Endothelial cell of umbilical vein (primary cell): ENCODE measurements at regions not wholly inside any gene's neighbourhood (a gene's known extent, or its start where the extent isn't known, plus 50 kb on each side); places are given as distances from the start of the nearest gene placed in this dataset.

Experiments
- BruUV-seq: library from RNA; stranded (reverse); fragments of 400-500 nt; replicated peaks from 2 replicates; lab custom pipeline; 2021; lab: Mats Ljungman, UMichigan
- CTCF ChIA-PET: fragments of 300-600, 350-600 bp; sonication (Branson Sonifier 250); formaldehyde crosslinking; loops from one replicate; lab custom pipeline; 2021; ENCODE audit warnings: antibody characterized with exemption, inconsistent platforms; lab: Charles Lee
- POLR2A ChIA-PET: fragments of 300-600, 350-600 bp; sonication (Branson Sonifier 250); formaldehyde crosslinking; loops from one replicate; lab custom pipeline; 2021; ENCODE audit warnings: antibody characterized with exemption, inconsistent platforms; lab: Charles Lee
- DNase-seq: peaks from one replicate; pipeline ENCODE4 v3.0.0-alpha.2; 2011; ENCODE audit warnings: low read depth, low spot score
- FAIRE-seq: peaks from 2 replicates; lab custom pipeline; 2011; peaks lifted over from hg19 to GRCh38; lab: Jason Lieb, UNC
- H2AFZ ChIP-seq: 2 replicates; pipeline ENCODE4 v1.6.0; 2012; ENCODE audit warnings: low read depth, low read length, control low read depth, inconsistent platforms
- H3K27ac ChIP-seq: 2 replicates; pipeline ENCODE4 v1.5.1; 2011; ENCODE audit warnings: low read depth, mild to moderate bottlenecking, control low read depth, low read length, moderate library complexity; ENCODE audit not compliant: insufficient read depth
- H3K27me3 ChIP-seq, 2 experiments: 2 replicates each; pipeline versions ENCODE4 v1.6.0 to v1.6.1; 2011; ENCODE audit warnings: low read length in 2 of 2, mixed read lengths in 1 of 2; ENCODE audit not compliant: control insufficient read depth in 2 of 2, insufficient read depth in 2 of 2
- H3K36me3 ChIP-seq, 2 experiments: 2 replicates in 1 of 2; 3 replicates in 1 of 2; pipeline ENCODE4 v1.5.1; 2011; ENCODE audit warnings: low read length in 2 of 2, mild to moderate bottlenecking in 1 of 2, moderate library complexity in 1 of 2; ENCODE audit not compliant: control insufficient read depth in 2 of 2, insufficient read depth in 2 of 2; ENCODE audit errors: extremely low read depth in 1 of 2
- H3K4me1 ChIP-seq: 3 replicates; pipeline ENCODE4 v1.5.1; 2011; ENCODE audit warnings: mild to moderate bottlenecking, low read length; ENCODE audit not compliant: control insufficient read depth, insufficient read depth; ENCODE audit errors: extremely low read depth
- H3K4me2 ChIP-seq: 2 replicates; pipeline ENCODE4 v1.6.1; 2011; ENCODE audit warnings: low read length, control low read depth, mixed read lengths; ENCODE audit not compliant: insufficient read depth
- H3K4me3 ChIP-seq, 3 experiments: fragments of 200-600 bp in 1 of 3; sonication (generic), shearing (Covaris generic) in 1 of 3; replicated peaks in 1 of 3; 2 replicates each; pipeline ENCODE4 v1.5.1; 2011 to 2016; ENCODE audit warnings: control low read depth in 3 of 3, low read length in 3 of 3, mild to moderate bottlenecking in 2 of 3, inconsistent platforms in 1 of 3, low read depth in 1 of 3, moderate library complexity in 1 of 3; ENCODE audit not compliant: insufficient read depth in 1 of 3
- H3K79me2 ChIP-seq: 2 replicates; pipeline ENCODE4 v1.6.0; 2012; ENCODE audit warnings: low read length, inconsistent platforms; ENCODE audit not compliant: control insufficient read depth, insufficient read depth
- H3K9ac ChIP-seq: replicated peaks from 2 replicates; pipeline ENCODE3; 2011; ENCODE audit warnings: low read length, control low read depth; ENCODE audit not compliant: insufficient read depth; ENCODE audit errors: extremely low read depth
- H3K9me1 ChIP-seq: replicated peaks from 3 replicates; pipeline ENCODE4 v1.6.0; 2011; ENCODE audit warnings: mild to moderate bottlenecking, low read length; ENCODE audit not compliant: control insufficient read depth, insufficient read depth; ENCODE audit errors: extremely low read depth
- H3K9me3 ChIP-seq: replicated peaks from 2 replicates; pipeline ENCODE4 v1.5.1; 2012; ENCODE audit warnings: low read length, inconsistent platforms; ENCODE audit not compliant: control insufficient read depth, insufficient read depth
- H4K20me1 ChIP-seq: replicated peaks from 2 replicates; pipeline ENCODE3; 2011; ENCODE audit warnings: mild to moderate bottlenecking, low read length; ENCODE audit not compliant: control insufficient read depth, insufficient read depth; ENCODE audit errors: extremely low read depth
- EZH2 ChIP-seq: IDR thresholded peaks from 2 replicates; pipeline ENCODE4 v1.6.1; 2012; ENCODE audit warnings: borderline replicate concordance, low read depth, mild to moderate bottlenecking, moderate library complexity, low read length, inconsistent platforms; ENCODE audit not compliant: severe bottlenecking
- FOS ChIP-seq: IDR thresholded peaks from 2 replicates; pipeline ENCODE4 v1.6.1; 2011; ENCODE audit warnings: mild to moderate bottlenecking, low read length, moderate library complexity, borderline replicate concordance; ENCODE audit not compliant: insufficient read depth
- GATA2 ChIP-seq: IDR thresholded peaks from 2 replicates; pipeline ENCODE4 v1.7.0; 2011; ENCODE audit warnings: low read depth, mild to moderate bottlenecking, moderate library complexity, mixed read lengths, low read length; ENCODE audit not compliant: insufficient read length, insufficient read depth
- JUN ChIP-seq: IDR thresholded peaks from 2 replicates; pipeline ENCODE4 v1.6.1; 2011; ENCODE audit warnings: borderline replicate concordance, low read depth; ENCODE audit not compliant: insufficient read length, insufficient read depth
- MAX ChIP-seq: IDR thresholded peaks from 2 replicates; pipeline ENCODE4 v1.6.1; 2011; ENCODE audit not compliant: insufficient read depth, insufficient read length
- MYC ChIP-seq: IDR thresholded peaks from one replicate; pipeline ENCODE4 v1.6.1; 2011; ENCODE audit warnings: mild to moderate bottlenecking, low read depth, low read length
- POLR2A ChIP-seq: IDR thresholded peaks from 2 replicates; pipeline ENCODE4 v1.6.1; 2012; ENCODE audit warnings: low read depth, mild to moderate bottlenecking, control low read depth, low read length
- POLR2AphosphoS5 ChIP-seq: IDR thresholded peaks from 2 replicates; pipeline ENCODE4 v1.6.1; 2012; ENCODE audit warnings: low read depth, mild to moderate bottlenecking, control low read depth, low read length, moderate library complexity; ENCODE audit not compliant: insufficient read depth
- dilution Hi-C: fragments of 300-500 bp; cut with MboI; formaldehyde crosslinking; loops from one replicate; pipeline ENCODE4 v1.15.0; 2019; ENCODE audit warnings: low sequenced_read_pairs; ENCODE audit not compliant: extremely low pct_ligation_motif_present
- intact Hi-C: fragments of 100-400 bp; cut with micrococcal nuclease; formaldehyde crosslinking; loops from one replicate; pipeline ENCODE4 v1.10.0; 2022
- TF ChIP-seq, protein P1 (sequence below), 2 donors: IDR thresholded peaks; 1 replicate in 1 of 2; 2 replicates in 1 of 2; pipeline ENCODE4 v1.5.1; 2011; ENCODE audit warnings: low read length in 2 of 2, mild to moderate bottlenecking in 2 of 2, moderate library complexity in 2 of 2, control low read depth in 1 of 2, inconsistent platforms in 1 of 2, low read depth in 1 of 2; ENCODE audit not compliant: insufficient read depth in 1 of 2; ENCODE audit errors: extremely low read depth in 1 of 2

DNA sequence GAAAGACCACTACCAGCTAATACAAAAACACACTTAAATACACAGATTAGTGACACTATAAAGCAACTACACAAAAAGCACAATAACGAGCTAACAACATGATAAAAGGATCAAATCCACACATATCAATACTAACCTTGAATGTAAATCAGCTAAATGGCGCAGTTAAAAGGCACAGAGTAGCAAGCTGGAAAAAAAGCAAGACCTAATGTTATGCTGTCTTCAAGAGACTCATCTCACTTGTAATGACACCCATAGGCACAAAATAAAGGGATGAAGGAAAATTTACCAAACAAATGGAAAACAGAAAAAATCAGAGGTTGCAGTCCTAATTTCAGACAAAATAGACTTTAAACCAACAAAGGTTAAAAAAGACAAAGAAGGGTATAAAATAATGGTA lies 86.3 kb downstream of the NUS1 start:
- FAIRE-seq (no peak), DNase-seq (no peak)
- Histone ChIP-seq H2AFZ (no peak overlapping the region), H3K4me1 (no peaks in the 10 kb centered on the region), H3K4me2 (no peak overlapping the region), H3K9ac (no peak overlapping the region), H3K27ac (no peak overlapping the region), H3K9me3 (no peaks in the 10 kb centered on the region), H3K79me2 (no peaks in the 10 kb centered on the region), H3K4me3 (no peak overlapping the region), H4K20me1 (no peaks in the 10 kb centered on the region), H3K36me3 (no peaks in the 10 kb centered on the region), H3K9me1 (no peaks in the 10 kb centered on the region), H3K27me3 (no peaks in the 10 kb centered on the region)
- ChIA-PET CTCF (no interaction called here), POLR2A (no interaction called here)
- TF ChIP-seq EZH2 (no peak), POLR2A (no peak), JUN (no peak), MYC (no peak), FOS (no peak), MAX (no peak), GATA2 (no peak), POLR2AphosphoS5 (no peak)
- TF ChIP-seq, protein P1, sequence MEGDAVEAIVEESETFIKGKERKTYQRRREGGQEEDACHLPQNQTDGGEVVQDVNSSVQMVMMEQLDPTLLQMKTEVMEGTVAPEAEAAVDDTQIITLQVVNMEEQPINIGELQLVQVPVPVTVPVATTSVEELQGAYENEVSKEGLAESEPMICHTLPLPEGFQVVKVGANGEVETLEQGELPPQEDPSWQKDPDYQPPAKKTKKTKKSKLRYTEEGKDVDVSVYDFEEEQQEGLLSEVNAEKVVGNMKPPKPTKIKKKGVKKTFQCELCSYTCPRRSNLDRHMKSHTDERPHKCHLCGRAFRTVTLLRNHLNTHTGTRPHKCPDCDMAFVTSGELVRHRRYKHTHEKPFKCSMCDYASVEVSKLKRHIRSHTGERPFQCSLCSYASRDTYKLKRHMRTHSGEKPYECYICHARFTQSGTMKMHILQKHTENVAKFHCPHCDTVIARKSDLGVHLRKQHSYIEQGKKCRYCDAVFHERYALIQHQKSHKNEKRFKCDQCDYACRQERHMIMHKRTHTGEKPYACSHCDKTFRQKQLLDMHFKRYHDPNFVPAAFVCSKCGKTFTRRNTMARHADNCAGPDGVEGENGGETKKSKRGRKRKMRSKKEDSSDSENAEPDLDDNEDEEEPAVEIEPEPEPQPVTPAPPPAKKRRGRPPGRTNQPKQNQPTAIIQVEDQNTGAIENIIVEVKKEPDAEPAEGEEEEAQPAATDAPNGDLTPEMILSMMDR (IDR thresholded peaks at IDR 0.05; ENCODE audit: extremely low read depth in 1 of 2, insufficient read depth in 1 of 2, low read depth in 1 of 2, low read length in 2 of 2): no peak
- dilution Hi-C loops (no loop called here), intact Hi-C loops (no loop called here)
- no TSS peak for BruUV-seq
